Heart left ventricle (tissue), 13 donors: ENCODE measurements at regions not wholly inside any gene's neighbourhood (a gene's known extent, or its start where the extent isn't known, plus 50 kb on each side); places are given as distances from the start of the nearest gene placed in this dataset.

Experiments
- POLR2A ChIP-seq, 2 donors: fragments of 450-650 bp; IDR thresholded peaks; one replicate each; pipeline ENCODE4 v1.6.1; 2017; ENCODE audit warnings: antibody characterized with exemption in 2 of 2, mild to moderate bottlenecking in 2 of 2, moderate library complexity in 2 of 2
- TF ChIP-seq, protein P1 (sequence below), 12 donors: fragments of 200-600 bp; sonication (generic) in 4 of 12; IDR thresholded peaks; one replicate each; pipeline versions ENCODE4 v1.5.0 to v1.8.0; 2018 to 2022; ENCODE audit warnings: antibody characterized with exemption in 12 of 12, mild to moderate bottlenecking in 5 of 12
- donor health status: ischemic (EF 13 %, LVEDD 7.1; RV severe dilation, severe dysfunction).
- donor health status: DM: no; HTN: yes; CAD: no.
- donor health status: DM: no; HTN: no; CAD: no.
- donor health status: ischemic (EF 25% LVEDD 6.9; RV normal size, moderate dysfunction).
- donor health status: ischemic (EF 25% LVEDD 5.7; RV mildly dilated, moderate dysfunction).
- donor health status: ischemic (EF 35%, LVEDD 5.7; RV mildly dilated, moderate dysfunction).
- donor health status: nonischemic (EF 11% LVEDD 7.7; RV severe dilation, severe dysfunction).
- donor health status: DM: yes; HTN: yes; CAD: no.
- donor health status: PGD.
- donor health status: ischemic (EF 29% LVEDD 5.4; RV normal size, mild dysfunction).
- donor health status: nonischemic (EF 23%, LVEDD 6.1; RV moderate dilation, normal function).

GRCh38 chr5:24804221-24804681 is 159.5 kb upstream of the CDH10 start:
- TF ChIP-seq, protein P1, sequence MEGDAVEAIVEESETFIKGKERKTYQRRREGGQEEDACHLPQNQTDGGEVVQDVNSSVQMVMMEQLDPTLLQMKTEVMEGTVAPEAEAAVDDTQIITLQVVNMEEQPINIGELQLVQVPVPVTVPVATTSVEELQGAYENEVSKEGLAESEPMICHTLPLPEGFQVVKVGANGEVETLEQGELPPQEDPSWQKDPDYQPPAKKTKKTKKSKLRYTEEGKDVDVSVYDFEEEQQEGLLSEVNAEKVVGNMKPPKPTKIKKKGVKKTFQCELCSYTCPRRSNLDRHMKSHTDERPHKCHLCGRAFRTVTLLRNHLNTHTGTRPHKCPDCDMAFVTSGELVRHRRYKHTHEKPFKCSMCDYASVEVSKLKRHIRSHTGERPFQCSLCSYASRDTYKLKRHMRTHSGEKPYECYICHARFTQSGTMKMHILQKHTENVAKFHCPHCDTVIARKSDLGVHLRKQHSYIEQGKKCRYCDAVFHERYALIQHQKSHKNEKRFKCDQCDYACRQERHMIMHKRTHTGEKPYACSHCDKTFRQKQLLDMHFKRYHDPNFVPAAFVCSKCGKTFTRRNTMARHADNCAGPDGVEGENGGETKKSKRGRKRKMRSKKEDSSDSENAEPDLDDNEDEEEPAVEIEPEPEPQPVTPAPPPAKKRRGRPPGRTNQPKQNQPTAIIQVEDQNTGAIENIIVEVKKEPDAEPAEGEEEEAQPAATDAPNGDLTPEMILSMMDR (IDR thresholded peaks at IDR 0.05): no peak
- no peak for TF ChIP-seq POLR2A (IDR thresholded peaks at IDR 0.05)
